GM12873 (cell line): ENCODE measurements at regions not wholly inside any gene's neighbourhood (a gene's known extent, or its start where the extent isn't known, plus 50 kb on each side); places are given as distances from the start of the nearest gene placed in this dataset.

Experiments
- CTCF ChIP-seq: IDR thresholded peaks from 2 replicates; pipeline ENCODE4 v1.5.1; 2012; ENCODE audit warnings: low read depth, mild to moderate bottlenecking, moderate library complexity, low read length, control low read depth; ENCODE audit not compliant: insufficient read depth; ENCODE audit errors: missing control alignments

- no peak for TF ChIP-seq CTCF
These were observed 52.5 kb upstream of the WSCD2 start for GRCh38 chr12:108076556-108076955.

- peak; percentile 3 for TF ChIP-seq CTCF
These were observed 50.7 kb upstream of the WSCD2 start for GRCh38 chr12:108078428-108078827.
